Loucy (cell line): ENCODE measurements at regions not wholly inside any gene's neighbourhood (a gene's known extent, or its start where the extent isn't known, plus 50 kb on each side); places are given as distances from the start of the nearest gene placed in this dataset.

ENCODE experiments used
- H2AFZ ChIP-seq: fragments of 200-600 bp; sonication (generic); 2 replicates; pipeline ENCODE4 v1.6.0; 2016; ENCODE audit warnings: antibody characterized with exemption, mild to moderate bottlenecking, low read length, moderate library complexity
- H3F3A ChIP-seq: fragments of 200-600 bp; 2 replicates; pipeline ENCODE4 v1.6.0; 2016; ENCODE audit warnings: antibody characterized with exemption, low read depth, mild to moderate bottlenecking
- H3K27me3 ChIP-seq: fragments of 200-600 bp; sonication (generic); 2 replicates; pipeline ENCODE4 v1.6.1; 2014; ENCODE audit warnings: low read length, mild to moderate bottlenecking; ENCODE audit not compliant: insufficient read depth, poor library complexity, severe bottlenecking
- H3K36me3 ChIP-seq: fragments of 200-600 bp; sonication (generic); 2 replicates; pipeline ENCODE4 v1.6.1; 2016; ENCODE audit warnings: low read length; ENCODE audit not compliant: insufficient read depth
- H3K4me1 ChIP-seq: fragments of 200-600 bp; sonication (generic); 2 replicates; pipeline ENCODE4 v1.5.1; 2014; ENCODE audit warnings: low read length, mild to moderate bottlenecking; ENCODE audit not compliant: insufficient read depth, poor library complexity, severe bottlenecking
- H3K4me2 ChIP-seq: fragments of 200-600 bp; sonication (generic); 2 replicates; pipeline ENCODE4 v1.6.0; 2014; ENCODE audit warnings: antibody characterized with exemption, low read length, low read depth, mild to moderate bottlenecking; ENCODE audit not compliant: poor library complexity, severe bottlenecking
- H3K4me3 ChIP-seq: fragments of 200-600 bp; sonication (generic); 2 replicates; pipeline ENCODE4 v1.5.1; 2014; ENCODE audit warnings: low read length, mild to moderate bottlenecking, mixed read lengths; ENCODE audit not compliant: poor library complexity, severe bottlenecking
- H3K79me2 ChIP-seq: fragments of 200-600 bp; sonication (generic); 2 replicates; pipeline ENCODE4 v1.6.1; 2014; ENCODE audit warnings: low read length; ENCODE audit not compliant: insufficient read depth
- H3K9ac ChIP-seq: fragments of 200-600 bp; sonication (generic); 2 replicates; pipeline ENCODE4 v1.6.0; 2014; ENCODE audit warnings: mild to moderate bottlenecking, low read depth, low read length, moderate library complexity; ENCODE audit not compliant: poor library complexity, severe bottlenecking
- H3K9me2 ChIP-seq: fragments of 200-600 bp; sonication (generic); replicated peaks from 2 replicates; pipeline ENCODE4 v1.6.1; 2016; ENCODE audit warnings: low read depth, low read length, mixed read lengths
- H3K9me3 ChIP-seq: fragments of 200-600 bp; sonication (generic); 2 replicates; pipeline ENCODE4 v1.6.1; 2014; ENCODE audit warnings: mild to moderate bottlenecking, antibody characterized with exemption, low read length, low read depth; ENCODE audit not compliant: insufficient read depth
- H4K20me1 ChIP-seq: fragments of 200-600 bp; sonication (generic); 2 replicates; pipeline ENCODE4 v1.6.0; 2014; ENCODE audit warnings: antibody characterized with exemption, low read length, mild to moderate bottlenecking; ENCODE audit not compliant: insufficient read depth, poor library complexity, severe bottlenecking
- CTCF ChIP-seq: fragments of 200-600 bp; sonication (generic); conservative IDR thresholded peaks from 2 replicates; pipeline ENCODE4 v1.5.1; 2014; ENCODE audit warnings: mild to moderate bottlenecking, antibody characterized with exemption, low read length
- EZH2phosphoT487 ChIP-seq: fragments of 200-600 bp; IDR thresholded peaks from 2 replicates; pipeline ENCODE4 v1.6.1; 2018; ENCODE audit warnings: antibody characterized with exemption, mild to moderate bottlenecking, moderate library complexity, borderline replicate concordance

- H3K4me1 ChIP-seq = no peaks in the 10 kb centered on the region
- no peaks in the 10 kb centered on the region for H3K79me2 ChIP-seq
- no peaks in the 10 kb centered on the region for H4K20me1 ChIP-seq
- no peaks in the 10 kb centered on the region for H3K9me2 ChIP-seq
- H3K9ac ChIP-seq = no peak overlapping the region
- TF ChIP-seq EZH2phosphoT487 = no peak
- no peaks in the 10 kb centered on the region for H3K9me3 ChIP-seq
- no peak overlapping the region for H3K4me3 ChIP-seq
- H3K36me3 ChIP-seq = no peaks in the 10 kb centered on the region
- no peaks in the 10 kb centered on the region for H3F3A ChIP-seq
- no peak overlapping the region for H3K4me2 ChIP-seq
- no peak overlapping the region for H2AFZ ChIP-seq
- H3K27me3 ChIP-seq = no peaks in the 10 kb centered on the region
Measured at GRCh38 chr4:149108626-149109025, 666.4 kb upstream of the NR3C2 start.

GRCh38 chr4:149102765-149103164 lies 660.6 kb upstream of the NR3C2 start:
- no peaks in the 10 kb centered on the region for H3K27me3 ChIP-seq
- H3K4me2 ChIP-seq = no peak overlapping the region
- H3K36me3 ChIP-seq = no peaks in the 10 kb centered on the region
- no peaks in the 10 kb centered on the region for H3K9me3 ChIP-seq
- no peak overlapping the region for H3K4me3 ChIP-seq
- no peaks in the 10 kb centered on the region for H3K4me1 ChIP-seq
- H3K9me2 ChIP-seq = no peaks in the 10 kb centered on the region
- H3K9ac ChIP-seq = no peak overlapping the region
- no peaks in the 10 kb centered on the region for H4K20me1 ChIP-seq
- no peaks in the 10 kb centered on the region for H3F3A ChIP-seq
- no peak overlapping the region for H2AFZ ChIP-seq
- TF ChIP-seq CTCF (no peak), EZH2phosphoT487 (no peak)
- H3K79me2 ChIP-seq = no peaks in the 10 kb centered on the region

GRCh38 chr4:149101649-149102048 lies 659.4 kb upstream of the NR3C2 start:
- no peaks in the 10 kb centered on the region for H3K4me1 ChIP-seq
- H3K9me3 ChIP-seq = no peaks in the 10 kb centered on the region
- H3K27me3 ChIP-seq = no peaks in the 10 kb centered on the region
- H3K4me3 ChIP-seq = no peak overlapping the region
- TF ChIP-seq CTCF (no peak), EZH2phosphoT487 (no peak)
- H3K9me2 ChIP-seq = no peaks in the 10 kb centered on the region
- no peaks in the 10 kb centered on the region for H3K36me3 ChIP-seq
- no peaks in the 10 kb centered on the region for H3K79me2 ChIP-seq
- no peak overlapping the region for H3K9ac ChIP-seq
- H3F3A ChIP-seq = no peaks in the 10 kb centered on the region
- H3K4me2 ChIP-seq = no peak overlapping the region
- H2AFZ ChIP-seq = no peak overlapping the region
- H4K20me1 ChIP-seq = no peaks in the 10 kb centered on the region

GRCh38 chr4:149095811-149096210 lies 653.6 kb upstream of the NR3C2 start:
- Histone ChIP-seq H4K20me1 (no peaks in the 10 kb centered on the region), H3K79me2 (no peaks in the 10 kb centered on the region), H3K9me3 (0 out of 2 replicates have a peak, but pooled peaks cover 5% of the 10 kb centered on the region), H3K27me3 (no peaks in the 10 kb centered on the region), H3K36me3 (no peaks in the 10 kb centered on the region), H3K4me1 (no peaks in the 10 kb centered on the region), H3K9ac (no peak overlapping the region), H3F3A (no peaks in the 10 kb centered on the region), H3K4me3 (no peak overlapping the region), H2AFZ (no peak overlapping the region), H3K9me2 (no peaks in the 10 kb centered on the region), H3K4me2 (no peak overlapping the region)
- TF ChIP-seq EZH2phosphoT487 (no peak), CTCF (no peak)
